ENCODE measurements at regions not wholly inside any gene's neighbourhood (a gene's known extent, or its start where the extent isn't known, plus 50 kb on each side); places are given as distances from the start of the nearest gene placed in this dataset.

GRCh38 chr7:37504801-37505200 is 56.1 kb upstream of the ELMO1 start:
- peak in 3 of 42 donors; percentile 41 to 45 (median 45) for DNase-seq
- intact Hi-C loops (cut with DNase I), result loop anchor here (10.0 kb wide), 2 partner anchors 270 to 300 kb away; no protein-coding TSS in a partner anchor

- intact Hi-C loops (cut with DNase I), result loop anchor here (10.0 kb wide), 2 partner anchors 271 to 301 kb away; no protein-coding TSS in a partner anchor
- peak in 1 of 42 donors; percentile 33 for DNase-seq
These were observed 57.2 kb upstream of the ELMO1 start for GRCh38 chr7:37505750-37506353.

GRCh38 chr7:37508118-37508517 is 59.5 kb upstream of the ELMO1 start:
- peak in 2 of 42 donors; percentile 28 to 52 for DNase-seq
- intact Hi-C loops (cut with DNase I), result loop anchor here (10.0 kb wide), 2 partner anchors 273 to 303 kb away; no protein-coding TSS in a partner anchor

- intact Hi-C loops (cut with DNase I), result loop anchor here (10.0 kb wide), 1 partner anchor 325 kb away; no protein-coding TSS in a partner anchor
- peak in 24 of 42 donors; percentile 14 to 80 (median 40) for DNase-seq
These were observed 61.5 kb upstream of the ELMO1 start for GRCh38 chr7:37510043-37510634.

GRCh38 chr7:37511915-37512314 is 63.3 kb upstream of the ELMO1 start:
- intact Hi-C loops (cut with DNase I), result loop anchor here (10.0 kb wide), 1 partner anchor 323 kb away; no protein-coding TSS in a partner anchor

GRCh38 chr7:37514497-37514896 is 65.8 kb upstream of the ELMO1 start:
- DNase-seq, result no peak
- intact Hi-C loops (cut with DNase I), result loop anchor here (10.0 kb wide), 1 partner anchor 320 kb away; no protein-coding TSS in a partner anchor

More at GRCh38 chr7:37511915-37512314, 63.3 kb upstream of the ELMO1 start:
- peak in 1 of 42 donors; percentile 37 for DNase-seq

- DNase-seq, result no peak
- intact Hi-C loops (cut with DNase I), result loop anchor here (10.0 kb wide), 1 partner anchor 318 kb away; no protein-coding TSS in a partner anchor
These were observed 68.0 kb upstream of the ELMO1 start for GRCh38 chr7:37516664-37517063.

GRCh38 chr7:37518266-37518665 is 69.6 kb upstream of the ELMO1 start:
- no peak for DNase-seq
- intact Hi-C loops (cut with DNase I), result loop anchor here (10.0 kb wide), 1 partner anchor 317 kb away; no protein-coding TSS in a partner anchor

GRCh38 chr7:37524056-37524455 is 75.4 kb upstream of the ELMO1 start:
- no peak for DNase-seq
- intact Hi-C loops (cut with DNase I), result no loop called here

- no peak for DNase-seq
- intact Hi-C loops (cut with DNase I), result no loop called here
These were observed 76.1 kb upstream of the ELMO1 start for GRCh38 chr7:37524797-37525196.

GRCh38 chr7:37526623-37527022 is 78.0 kb upstream of the ELMO1 start:
- DNase-seq, result no peak
- intact Hi-C loops (cut with DNase I), result no loop called here

GRCh38 chr7:37527109-37527508 is 78.4 kb upstream of the ELMO1 start:
- no peak for DNase-seq
- intact Hi-C loops (cut with DNase I), result no loop called here

GRCh38 chr7:37531225-37531624 is 82.6 kb upstream of the ELMO1 start:
- intact Hi-C loops (cut with DNase I), result no loop called here
- DNase-seq, result no peak

GRCh38 chr7:37532636-37533035 is 84.0 kb upstream of the ELMO1 start:
- intact Hi-C loops (cut with DNase I), result no loop called here
- DNase-seq, result no peak

- intact Hi-C loops (cut with DNase I), result no loop called here
- DNase-seq, result peak in 9 of 42 donors; percentile 4 to 56 (median 21)
These were observed 86.4 kb upstream of the ELMO1 start for GRCh38 chr7:37534893-37535610.

- intact Hi-C loops (cut with DNase I), result no loop called here
These were observed 87.2 kb upstream of the ELMO1 start for GRCh38 chr7:37535841-37536240.

GRCh38 chr7:37536706-37537105 is 88.0 kb upstream of the ELMO1 start:
- no peak for DNase-seq
- intact Hi-C loops (cut with DNase I), result no loop called here

More at GRCh38 chr7:37535841-37536240, 87.2 kb upstream of the ELMO1 start:
- no peak for DNase-seq

GRCh38 chr7:37537439-37537838 is 88.8 kb upstream of the ELMO1 start:
- intact Hi-C loops (cut with DNase I), result no loop called here
- no peak for DNase-seq

GRCh38 chr7:37538945-37539344 is 90.3 kb upstream of the ELMO1 start:
- DNase-seq, result no peak
- intact Hi-C loops (cut with DNase I), result no loop called here

GRCh38 chr7:37540917-37541316 is 92.3 kb upstream of the ELMO1 start:
- peak in 29 of 42 donors; percentile 14 to 67 (median 35) for DNase-seq
- intact Hi-C loops (cut with DNase I), result no loop called here

All from head of caudate nucleus (tissue), 42 donors.